ENCODE measurements at regions not wholly inside any gene's neighbourhood (a gene's known extent, or its start where the extent isn't known, plus 50 kb on each side); places are given as distances from the start of the nearest gene placed in this dataset.

DNA sequence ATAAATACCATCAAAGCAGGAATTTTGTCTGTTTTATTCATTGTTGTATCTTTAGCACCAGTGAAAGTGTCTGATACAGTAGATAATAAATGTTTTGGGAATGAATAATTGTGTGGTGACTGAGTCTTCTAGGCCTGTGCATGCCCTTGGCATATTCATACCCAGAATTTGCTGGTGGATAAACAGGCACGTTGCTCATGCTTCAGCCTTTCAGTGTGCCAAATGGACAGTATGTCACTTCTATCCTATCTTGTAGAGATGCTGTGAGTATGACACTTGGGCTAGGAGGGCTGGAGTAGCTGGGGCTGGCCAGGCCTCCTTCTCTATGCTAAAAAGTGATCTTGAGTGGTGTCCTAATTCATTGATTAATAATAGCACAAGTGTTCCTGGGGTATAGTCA is 287.3 kb upstream of the DDI1 start:
- no peaks in the 10 kb centered on the region for H3K36me3 Mint-ChIP-seq
- H3K27me3 Mint-ChIP-seq: peaks cover 5 to 21% of the 10 kb centered on the region in 2 donors
- peaks cover 11% of the 10 kb centered on the region for H3K9me3 Mint-ChIP-seq
- DNase-seq (ENCODE audit: low spot score) (no peak), ATAC-seq (no peak)
- H3K27ac Mint-ChIP-seq: no peak overlapping the region
- H3K4me3 Mint-ChIP-seq: no peak overlapping the region
- no peaks in the 10 kb centered on the region for H3K4me1 Mint-ChIP-seq (ENCODE audit: low read depth in 2 of 2)

DNA sequence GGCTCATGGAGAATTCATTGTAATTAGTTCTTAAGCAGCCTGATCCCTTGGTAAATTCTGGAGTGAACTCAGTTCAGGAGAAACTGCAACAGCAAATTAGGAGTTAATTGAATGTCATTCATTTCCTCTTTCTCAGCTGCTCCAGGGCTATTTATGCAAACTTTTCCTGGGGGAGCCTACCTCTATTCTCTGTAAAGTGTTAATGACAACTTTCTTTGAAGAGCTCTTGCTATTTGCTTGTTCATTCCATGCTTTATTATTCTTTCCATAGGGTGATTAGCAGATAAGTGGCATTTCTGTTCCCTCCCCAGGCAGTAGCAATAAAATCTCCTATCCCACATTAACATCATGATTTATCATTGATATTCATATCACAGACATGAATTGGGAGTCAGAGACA is 267.6 kb upstream of the DDI1 start:
- no peak overlapping the region for H3K4me3 Mint-ChIP-seq
- ATAC-seq: no peak
- H3K9me3 Mint-ChIP-seq: no peaks in the 10 kb centered on the region
- no peak for DNase-seq (ENCODE audit: low spot score)
- peaks cover 0 to 7% of the 10 kb centered on the region in 2 donors for H3K27me3 Mint-ChIP-seq
- H3K27ac Mint-ChIP-seq: no peak overlapping the region
- H3K4me1 Mint-ChIP-seq (ENCODE audit: low read depth in 2 of 2): no peaks in the 10 kb centered on the region
- H3K36me3 Mint-ChIP-seq: no peaks in the 10 kb centered on the region

DNA sequence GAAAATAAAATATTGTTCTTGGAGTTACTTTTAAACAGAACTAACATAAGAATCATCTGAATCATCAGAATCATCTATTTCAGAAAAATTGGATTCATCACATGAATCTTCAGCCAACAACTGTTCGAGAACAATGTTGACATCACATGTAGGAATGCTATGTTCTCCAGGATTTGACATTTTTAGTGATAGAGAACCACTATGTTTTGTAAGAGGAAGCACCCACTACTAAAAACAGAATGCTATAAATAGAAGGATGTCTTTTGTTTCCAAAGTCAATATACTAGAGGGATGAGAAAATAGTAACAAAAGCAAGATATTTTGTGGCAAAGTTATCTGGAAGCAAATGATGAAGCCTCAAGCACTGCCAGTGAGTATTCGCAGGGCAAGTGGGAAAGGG is 263.4 kb upstream of the DDI1 start:
- peaks cover 2% of the 10 kb centered on the region for H3K9me3 Mint-ChIP-seq
- no peak overlapping the region for H3K27ac Mint-ChIP-seq
- H3K4me1 Mint-ChIP-seq (ENCODE audit: low read depth in 2 of 2): no peaks in the 10 kb centered on the region
- ATAC-seq: no peak
- peaks cover 0 to 2% of the 10 kb centered on the region in 2 donors for H3K27me3 Mint-ChIP-seq
- no peak overlapping the region for H3K4me3 Mint-ChIP-seq
- DNase-seq (ENCODE audit: low spot score): no peak
- no peaks in the 10 kb centered on the region for H3K36me3 Mint-ChIP-seq

DNA sequence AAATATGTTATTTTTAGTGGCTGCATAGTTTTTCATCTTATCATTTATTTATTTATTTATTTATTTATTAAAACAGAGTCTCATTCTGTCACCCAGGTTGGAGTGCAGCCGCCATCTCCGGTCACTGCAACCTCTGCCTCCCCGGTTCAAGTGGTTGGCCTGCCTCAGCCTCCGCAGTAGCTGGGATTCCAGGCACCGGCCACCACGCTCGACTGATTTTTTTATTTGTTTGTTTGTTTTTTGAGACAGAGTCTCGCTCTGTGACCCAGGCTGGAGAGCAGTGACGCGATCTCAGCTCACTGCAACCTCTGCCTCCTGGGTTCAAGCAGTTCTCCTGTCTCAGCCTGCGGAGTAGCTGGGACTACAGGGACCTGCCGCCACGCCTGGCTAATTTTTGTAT is 262.9 kb upstream of the DDI1 start:
- Mint-ChIP-seq H3K36me3 (no peaks in the 10 kb centered on the region), H3K27ac (no peak overlapping the region), H3K4me1 (ENCODE audit: low read depth in 2 of 2) (no peaks in the 10 kb centered on the region), H3K9me3 (peaks cover 2% of the 10 kb centered on the region), H3K27me3 (peaks cover 0 to 2% of the 10 kb centered on the region in 2 donors), H3K4me3 (no peak overlapping the region)
- ATAC-seq (no peak), DNase-seq (ENCODE audit: low spot score) (no peak)

DNA sequence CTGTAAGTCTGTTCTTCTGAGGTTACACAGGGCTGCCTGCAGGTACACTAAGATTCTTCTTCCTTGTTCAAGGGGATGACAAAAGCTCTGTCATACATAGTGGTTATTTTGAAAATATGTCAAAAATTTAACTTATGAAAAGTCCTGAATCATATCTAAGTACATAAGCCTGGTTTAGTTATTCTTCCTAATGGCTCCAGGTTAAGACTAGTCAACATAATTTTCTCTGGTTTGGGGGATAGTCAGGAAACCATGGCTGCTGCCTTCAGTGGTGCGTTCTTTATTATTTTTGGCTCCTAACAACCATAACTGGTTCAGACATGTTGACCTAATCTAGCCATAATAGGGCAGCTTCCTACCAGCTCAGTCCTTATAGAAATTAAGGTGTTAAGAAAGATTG is 257.4 kb upstream of the DDI1 start:
- no peak for DNase-seq (ENCODE audit: low spot score)
- Mint-ChIP-seq H3K4me1 (ENCODE audit: low read depth in 2 of 2) (no peaks in the 10 kb centered on the region), H3K4me3 (no peak overlapping the region), H3K27ac (no peak overlapping the region), H3K27me3 (peaks cover 5 to 8% of the 10 kb centered on the region in 2 donors), H3K9me3 (peaks cover 5% of the 10 kb centered on the region), H3K36me3 (no peaks in the 10 kb centered on the region)
- ATAC-seq: no peak

DNA sequence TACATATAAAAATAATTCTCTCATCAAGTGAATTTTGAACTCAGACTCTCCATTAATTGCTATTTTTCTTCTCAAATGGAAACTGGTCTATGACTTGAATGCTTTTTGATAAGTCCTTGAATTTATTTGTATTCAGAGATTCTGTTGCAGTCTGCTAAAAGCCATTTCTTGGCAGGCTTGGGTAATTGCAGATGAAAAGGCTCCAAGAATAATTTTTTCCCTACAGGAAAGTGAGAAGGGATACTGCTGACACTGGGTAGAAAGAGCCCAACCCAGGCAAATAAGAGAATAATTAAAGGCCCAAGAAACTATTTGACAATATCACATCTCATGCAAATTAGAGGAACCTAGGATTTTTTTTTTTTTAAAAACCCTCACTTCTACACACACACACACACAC is 246.5 kb upstream of the DDI1 start:
- Mint-ChIP-seq H3K27me3 (peaks cover 2 to 10% of the 10 kb centered on the region in 2 donors), H3K36me3 (no peaks in the 10 kb centered on the region), H3K27ac (no peak overlapping the region), H3K9me3 (peaks cover 8% of the 10 kb centered on the region), H3K4me1 (ENCODE audit: low read depth in 2 of 2) (no peaks in the 10 kb centered on the region), H3K4me3 (no peak overlapping the region)
- DNase-seq (ENCODE audit: low spot score) (no peak), ATAC-seq (no peak)

DNA sequence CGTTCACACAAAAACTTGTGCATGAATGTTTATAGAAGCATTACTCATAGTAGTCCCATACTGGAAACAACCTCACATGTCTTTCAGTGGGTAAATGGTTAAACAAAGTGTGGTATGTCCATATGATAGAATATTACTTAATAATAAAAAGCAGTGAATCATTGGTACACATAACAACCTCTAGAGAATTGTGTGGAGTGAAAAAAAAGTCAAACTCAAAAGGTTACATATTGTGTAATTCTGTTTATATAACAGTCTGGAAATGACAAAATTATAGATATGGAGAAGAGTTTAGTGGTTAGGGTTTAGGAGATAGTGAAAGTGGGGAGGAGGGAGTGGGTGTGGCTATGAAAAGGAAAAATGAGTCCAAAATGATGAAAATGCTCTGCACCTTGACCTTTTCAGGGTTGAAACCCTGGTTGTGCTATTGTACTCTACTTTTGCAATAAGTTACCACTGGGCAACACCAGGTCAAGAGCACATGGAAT is 243.4 kb upstream of the DDI1 start:
- H3K4me1 Mint-ChIP-seq (ENCODE audit: low read depth in 2 of 2): no peaks in the 10 kb centered on the region
- H3K9me3 Mint-ChIP-seq: peaks cover 3% of the 10 kb centered on the region
- DNase-seq (ENCODE audit: low spot score): no peak
- no peak overlapping the region for H3K27ac Mint-ChIP-seq
- no peak for ATAC-seq
- H3K4me3 Mint-ChIP-seq: no peak overlapping the region
- peaks cover 10 to 21% of the 10 kb centered on the region in 2 donors for H3K27me3 Mint-ChIP-seq
- H3K36me3 Mint-ChIP-seq: no peaks in the 10 kb centered on the region

DNA sequence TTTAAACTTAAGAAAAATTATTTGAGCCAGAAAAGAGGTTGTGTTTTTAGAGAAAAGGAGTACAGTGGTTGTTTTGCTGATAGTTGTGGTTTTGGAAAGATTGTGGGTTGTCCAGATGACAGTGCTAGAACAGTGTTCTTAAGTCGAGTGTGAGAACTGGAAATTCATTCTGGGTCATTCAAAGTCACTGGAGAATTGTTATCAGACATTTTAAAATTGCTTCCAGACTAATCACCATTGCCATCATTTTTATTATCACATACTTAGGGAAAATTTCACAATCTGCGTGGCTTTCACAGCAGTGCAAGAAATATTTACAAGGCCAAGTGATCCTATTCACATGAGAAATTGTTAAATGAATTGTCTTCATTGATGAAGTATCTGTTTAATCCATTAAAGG is 242.2 kb upstream of the DDI1 start:
- no peak for DNase-seq (ENCODE audit: low spot score)
- H3K27ac Mint-ChIP-seq: no peak overlapping the region
- no peak overlapping the region for H3K4me3 Mint-ChIP-seq
- H3K9me3 Mint-ChIP-seq: peaks cover 3% of the 10 kb centered on the region
- H3K36me3 Mint-ChIP-seq: no peaks in the 10 kb centered on the region
- ATAC-seq: no peak
- no peaks in the 10 kb centered on the region for H3K4me1 Mint-ChIP-seq (ENCODE audit: low read depth in 2 of 2)
- H3K27me3 Mint-ChIP-seq: peaks cover 10 to 21% of the 10 kb centered on the region in 2 donors

DNA sequence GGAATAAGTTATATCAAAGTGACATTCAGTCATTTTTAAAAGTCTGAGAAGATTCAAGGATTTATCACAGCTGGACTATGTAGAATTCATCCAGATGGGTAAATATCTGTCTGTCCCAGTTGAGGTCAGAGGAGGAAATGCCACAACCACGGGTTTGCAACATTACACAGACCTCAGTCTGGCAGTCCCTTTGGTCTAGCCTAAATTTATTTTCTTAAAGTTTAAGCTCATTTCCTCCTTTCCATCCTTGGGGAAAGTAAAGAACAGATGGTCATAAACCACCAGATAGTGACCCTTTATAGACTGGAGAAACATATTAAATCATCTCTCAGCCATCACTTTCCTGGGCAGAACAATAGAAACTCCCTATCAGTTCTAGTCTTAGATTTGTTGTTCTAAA is 238.4 kb upstream of the DDI1 start:
- DNase-seq (ENCODE audit: low spot score): no peak
- H3K4me1 Mint-ChIP-seq (ENCODE audit: low read depth in 2 of 2): peaks cover 0 to 3% of the 10 kb centered on the region in 2 donors
- peaks cover 10 to 12% of the 10 kb centered on the region in 2 donors for H3K27me3 Mint-ChIP-seq
- H3K36me3 Mint-ChIP-seq: no peaks in the 10 kb centered on the region
- H3K9me3 Mint-ChIP-seq: no peaks in the 10 kb centered on the region
- H3K27ac Mint-ChIP-seq: no peak overlapping the region
- H3K4me3 Mint-ChIP-seq: no peak overlapping the region
- no peak for ATAC-seq

DNA sequence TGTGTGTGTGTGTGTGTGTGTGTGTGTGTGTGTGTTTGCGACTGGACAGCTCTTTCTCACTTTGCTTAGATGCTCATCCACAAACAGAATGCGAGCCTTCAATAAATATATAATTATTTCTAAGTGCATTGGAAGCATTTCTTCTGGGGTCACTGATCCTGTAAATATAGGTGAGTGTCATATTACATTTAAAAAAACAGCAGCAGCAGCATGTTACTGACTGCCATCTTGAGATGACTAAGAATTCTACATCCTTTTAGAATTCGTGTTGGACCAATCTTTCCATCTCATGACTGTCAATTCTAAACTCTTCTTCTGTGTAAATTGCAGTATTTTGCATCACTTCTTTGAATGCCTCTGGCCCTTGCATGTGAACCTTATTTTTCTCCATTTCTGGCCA is 238.0 kb upstream of the DDI1 start:
- DNase-seq (ENCODE audit: low spot score) (no peak), ATAC-seq (no peak)
- no peaks in the 10 kb centered on the region for H3K36me3 Mint-ChIP-seq
- H3K27ac Mint-ChIP-seq: no peak overlapping the region
- H3K9me3 Mint-ChIP-seq: no peaks in the 10 kb centered on the region
- H3K27me3 Mint-ChIP-seq: peaks cover 10 to 11% of the 10 kb centered on the region in 2 donors
- peaks cover 0 to 3% of the 10 kb centered on the region in 2 donors for H3K4me1 Mint-ChIP-seq (ENCODE audit: low read depth in 2 of 2)
- no peak overlapping the region for H3K4me3 Mint-ChIP-seq

DNA sequence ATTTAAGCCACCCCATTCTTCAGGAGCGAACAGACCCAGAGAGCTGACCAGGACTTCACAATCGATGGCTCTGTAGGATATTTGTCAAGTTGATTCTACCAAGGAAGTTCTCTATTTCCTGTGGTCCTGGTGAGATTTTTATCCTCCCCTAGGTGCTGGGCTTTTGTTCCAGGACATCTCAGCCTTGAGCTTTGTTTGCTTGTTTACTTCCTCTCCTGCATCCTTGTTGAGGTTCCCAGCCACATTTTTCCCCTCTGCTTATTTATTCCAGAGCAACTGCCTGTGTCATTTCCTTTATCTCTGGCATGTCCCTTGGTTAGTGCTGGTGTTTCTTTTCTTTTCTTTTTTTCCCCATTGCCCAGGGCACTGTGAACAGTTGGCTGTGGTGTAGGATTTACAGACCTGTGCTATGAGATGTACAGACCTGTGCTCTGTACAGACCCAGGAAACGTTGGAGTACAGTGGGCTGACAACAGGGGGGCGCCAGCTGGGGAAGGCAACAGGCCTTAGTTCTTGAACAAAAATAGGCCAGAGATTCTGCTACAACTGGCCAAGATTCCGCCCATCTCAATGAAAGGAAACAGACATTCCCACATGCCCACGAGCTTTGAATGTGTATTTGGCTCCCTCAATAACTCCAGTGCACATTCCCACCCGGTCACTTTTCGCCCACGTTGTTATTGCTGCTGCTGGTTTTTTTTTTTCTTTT is 235.9 kb upstream of the DDI1 start:
- H3K4me1 Mint-ChIP-seq (ENCODE audit: low read depth in 2 of 2): peaks cover 0 to 3% of the 10 kb centered on the region in 2 donors
- H3K27ac Mint-ChIP-seq: no peak overlapping the region
- no peak overlapping the region for H3K4me3 Mint-ChIP-seq
- DNase-seq (ENCODE audit: low spot score) (no peak), ATAC-seq (no peak)
- H3K36me3 Mint-ChIP-seq: no peaks in the 10 kb centered on the region
- H3K27me3 Mint-ChIP-seq: peaks cover 7 to 10% of the 10 kb centered on the region in 2 donors
- no peaks in the 10 kb centered on the region for H3K9me3 Mint-ChIP-seq

DNA sequence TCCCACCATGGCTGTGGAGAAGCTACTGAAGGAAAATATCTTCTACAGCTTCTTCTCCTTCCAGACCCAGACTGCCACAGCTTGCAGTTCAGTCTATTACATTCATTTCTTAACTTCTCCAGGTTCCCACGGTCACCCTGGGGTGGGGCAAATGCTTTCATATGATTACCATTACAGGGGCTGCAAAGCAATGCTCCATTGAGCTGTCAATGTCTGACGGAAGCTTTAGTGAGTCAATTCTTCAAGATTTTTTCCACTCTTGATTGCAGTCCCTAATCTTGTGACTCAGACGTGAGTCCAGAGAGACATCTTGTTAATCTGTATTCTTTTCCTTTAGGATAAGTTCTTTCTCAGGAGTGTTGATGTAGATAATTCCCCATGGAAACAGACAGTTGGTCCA is 233.4 kb upstream of the DDI1 start:
- H3K9me3 Mint-ChIP-seq: no peaks in the 10 kb centered on the region
- H3K27me3 Mint-ChIP-seq: peaks cover 0 to 3% of the 10 kb centered on the region in 2 donors
- no peak overlapping the region for H3K4me3 Mint-ChIP-seq
- DNase-seq (ENCODE audit: low spot score) (no peak), ATAC-seq (no peak)
- peaks cover 0 to 3% of the 10 kb centered on the region in 2 donors for H3K4me1 Mint-ChIP-seq (ENCODE audit: low read depth in 2 of 2)
- H3K27ac Mint-ChIP-seq: no peak overlapping the region
- H3K36me3 Mint-ChIP-seq: no peaks in the 10 kb centered on the region

DNA sequence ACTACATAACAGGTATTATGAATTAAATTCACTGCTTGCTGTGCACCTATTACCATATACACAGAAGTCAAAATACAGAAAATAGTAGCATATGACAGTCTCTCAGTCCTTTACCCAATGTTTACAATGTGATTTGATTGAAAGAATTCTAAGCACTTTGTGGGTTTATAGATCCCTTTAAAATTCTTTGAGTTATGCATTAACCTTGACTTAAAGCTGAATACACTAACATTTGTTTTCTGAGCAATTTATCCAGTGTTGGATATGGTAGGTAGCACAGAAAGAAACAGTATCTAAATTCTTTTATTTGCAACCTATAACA is 230.8 kb upstream of the DDI1 start:
- Mint-ChIP-seq H3K4me1 (ENCODE audit: low read depth in 2 of 2) (peaks cover 0 to under 1% of the 10 kb centered on the region in 2 donors), H3K4me3 (no peak overlapping the region), H3K27me3 (peaks cover 7 to 8% of the 10 kb centered on the region in 2 donors), H3K27ac (no peak overlapping the region), H3K9me3 (no peaks in the 10 kb centered on the region), H3K36me3 (no peaks in the 10 kb centered on the region)
- ATAC-seq (no peak), DNase-seq (ENCODE audit: low spot score) (no peak)

DNA sequence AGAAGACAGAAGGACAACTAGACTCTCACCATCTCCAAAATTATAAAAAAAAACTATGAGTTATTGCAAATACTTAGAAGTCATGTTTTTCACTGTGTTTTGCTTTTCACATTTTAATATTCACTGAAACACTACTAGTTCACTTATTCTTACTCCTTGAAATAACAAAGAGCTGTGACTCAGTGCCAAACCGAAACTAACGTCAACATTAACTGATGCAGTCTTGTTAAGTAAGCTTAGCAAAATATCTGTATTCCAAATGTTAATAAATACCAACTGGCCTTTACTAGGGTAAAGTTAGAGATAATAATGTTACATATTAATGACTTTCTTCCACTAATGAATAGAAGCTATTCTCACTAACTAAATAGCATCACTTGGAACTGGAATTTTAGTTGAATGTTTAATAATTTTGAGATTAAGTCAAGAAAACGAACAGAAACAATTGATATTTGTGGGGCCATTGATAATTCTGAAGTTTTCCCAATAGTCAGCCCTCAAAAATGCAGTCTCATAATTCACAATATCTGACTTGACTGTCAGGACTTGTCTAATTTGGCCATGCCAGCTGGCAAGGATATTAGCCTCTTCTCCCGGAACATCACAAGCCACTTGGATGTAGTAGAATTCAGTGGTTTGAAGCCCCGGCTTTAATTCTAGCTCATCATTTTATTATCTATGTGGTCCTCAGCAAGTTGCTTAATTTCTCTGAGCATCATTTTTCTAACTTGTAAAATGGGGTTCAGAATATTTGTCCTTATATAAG is 230.1 kb upstream of the DDI1 start:
- Mint-ChIP-seq H3K4me1 (ENCODE audit: low read depth in 2 of 2) (no peaks in the 10 kb centered on the region), H3K4me3 (no peak overlapping the region), H3K27me3 (peaks cover 9 to 13% of the 10 kb centered on the region in 2 donors), H3K36me3 (no peaks in the 10 kb centered on the region), H3K27ac (no peak overlapping the region), H3K9me3 (no peaks in the 10 kb centered on the region)
- DNase-seq (ENCODE audit: low spot score) (no peak), ATAC-seq (no peak)

All from natural killer cell treated with Interleukin-12 subunit alpha and Interleukin-12 subunit beta and Interleukin-15 and Interleukin-18, amount 100 ng/mL, for 72 hours (primary cell).